GM23338 (cell line): ENCODE measurements at regions not wholly inside any gene's neighbourhood (a gene's known extent, or its start where the extent isn't known, plus 50 kb on each side); places are given as distances from the start of the nearest gene placed in this dataset.

Experiments used
- ATAC-seq: fragments of 200-7000 bp; cut with Tn5 transposase; 3 replicates; pipeline ENCODE4 v1.9.1; 2020
- DNase-seq: peaks from one replicate; pipeline ENCODE4 v3.0.0-alpha.2; 2015; ENCODE audit warnings: low spot score
- H2AFZ ChIP-seq: fragments of 200-600 bp; sonication (generic); 2 replicates; pipeline ENCODE4 v1.8.0; 2016; ENCODE audit warnings: antibody characterized with exemption, mild to moderate bottlenecking, moderate library complexity
- H3F3A ChIP-seq: fragments of 200-600 bp; sonication (generic); replicated peaks from 2 replicates; pipeline ENCODE4 v1.8.0; 2017; ENCODE audit warnings: antibody characterized with exemption, mixed run types, low read depth
- H3K27ac ChIP-seq: fragments of 200-600 bp; sonication (generic); 2 replicates; pipeline ENCODE4 v1.6.1; 2016; ENCODE audit warnings: low read depth
- H3K27me3 ChIP-seq: fragments of 200-600 bp; sonication (generic); 2 replicates; pipeline ENCODE4 v1.8.0; 2016; ENCODE audit warnings: mild to moderate bottlenecking, mixed run types, moderate library complexity; ENCODE audit not compliant: insufficient read depth
- H3K36me3 ChIP-seq: fragments of 200-600 bp; sonication (generic); 2 replicates; pipeline ENCODE4 v1.8.0; 2016; ENCODE audit warnings: mild to moderate bottlenecking; ENCODE audit not compliant: insufficient read depth
- H3K4me1 ChIP-seq: fragments of 200-600 bp; sonication (generic); 2 replicates; pipeline ENCODE4 v1.8.0; 2016; ENCODE audit warnings: mild to moderate bottlenecking, moderate library complexity; ENCODE audit not compliant: insufficient read depth
- H3K4me2 ChIP-seq: fragments of 200-600 bp; sonication (generic); 2 replicates; pipeline ENCODE4 v1.7.1; 2017; ENCODE audit warnings: mixed run types
- H3K4me3 ChIP-seq: fragments of 200-600 bp; sonication (generic); 2 replicates; pipeline ENCODE4 v1.6.1; 2016; ENCODE audit warnings: mixed run types
- H3K79me2 ChIP-seq: fragments of 200-600 bp; sonication (generic); replicated peaks from 2 replicates; pipeline ENCODE4 v1.8.0; 2017; ENCODE audit warnings: mild to moderate bottlenecking; ENCODE audit not compliant: insufficient read depth
- H3K9me2 ChIP-seq: fragments of 200-600 bp; sonication (generic); 2 replicates; pipeline ENCODE4 v1.8.0; 2017; ENCODE audit not compliant: insufficient read depth
- H4K20me1 ChIP-seq: fragments of 200-600 bp; sonication (generic); replicated peaks from 2 replicates; pipeline ENCODE4 v1.8.0; 2017; ENCODE audit warnings: mild to moderate bottlenecking; ENCODE audit not compliant: insufficient read depth
- H3K27ac Mint-ChIP-seq: 2 replicates; pipeline ENCODE4 v1.8.0; 2020; ENCODE audit warnings: inconsistent platforms, mild to moderate bottlenecking, moderate library complexity, mixed read lengths
- H3K27me3 Mint-ChIP-seq: 3 replicates; pipeline ENCODE4 v1.8.0; 2022; ENCODE audit warnings: low read depth, mild to moderate bottlenecking, moderate library complexity, mixed read lengths, inconsistent platforms; ENCODE audit not compliant: insufficient read depth, poor library complexity
- H3K36me3 Mint-ChIP-seq: 3 replicates; pipeline ENCODE4 v1.8.0; 2021; ENCODE audit warnings: low read depth, mild to moderate bottlenecking, inconsistent platforms, moderate library complexity, mixed read lengths
- H3K4me1 Mint-ChIP-seq: 3 replicates; pipeline ENCODE4 v1.8.0; 2020; ENCODE audit warnings: mild to moderate bottlenecking, inconsistent platforms, mixed read lengths
- H3K4me3 Mint-ChIP-seq: 3 replicates; pipeline ENCODE4 v1.8.0; 2021; ENCODE audit warnings: moderate library complexity, mild to moderate bottlenecking, inconsistent platforms, mixed read lengths
- H3K9me3 Mint-ChIP-seq: 3 replicates; pipeline ENCODE4 v1.8.0; 2020; ENCODE audit warnings: moderate library complexity, mild to moderate bottlenecking, inconsistent platforms, mixed read lengths
- CTCF ChIP-seq, 2 experiments: fragments of 200-600 bp in 1 of 2; sonication (generic) in 1 of 2; conservative IDR thresholded peaks; 2 replicates each; pipeline versions ENCODE4 v1.5.1 to v1.6.1; 2016 to 2017; ENCODE audit warnings: antibody characterized with exemption in 2 of 2, low read depth in 2 of 2, mild to moderate bottlenecking in 2 of 2, moderate library complexity in 1 of 2
- EZH2 ChIP-seq: fragments of 200-600 bp; sonication (generic); IDR thresholded peaks from one replicate; pipeline ENCODE4 v1.8.0; 2017; ENCODE audit warnings: antibody characterized with exemption, mild to moderate bottlenecking, low read depth; ENCODE audit not compliant: unreplicated experiment
- EZH2phosphoT487 ChIP-seq: fragments of 200-600 bp; sonication (generic); IDR thresholded peaks from one replicate; pipeline ENCODE4 v1.8.1; 2018; ENCODE audit warnings: antibody characterized with exemption; ENCODE audit not compliant: unreplicated experiment
- JUNB ChIP-seq: IDR thresholded peaks from one replicate; pipeline ENCODE4 v1.6.1; 2016; ENCODE audit warnings: antibody characterized with exemption; ENCODE audit not compliant: unreplicated experiment
- POLR2AphosphoS5 ChIP-seq: IDR thresholded peaks from 2 replicates; pipeline ENCODE4 v1.6.1; 2016; ENCODE audit warnings: antibody characterized with exemption, low read depth
- REST ChIP-seq: IDR thresholded peaks from one replicate; pipeline ENCODE4 v1.6.1; 2018; ENCODE audit warnings: antibody characterized with exemption; ENCODE audit not compliant: unreplicated experiment
- STAT1 ChIP-seq: IDR thresholded peaks from one replicate; pipeline ENCODE4 v1.6.1; 2016; ENCODE audit warnings: antibody characterized with exemption; ENCODE audit not compliant: unreplicated experiment
- TF ChIP-seq, protein P1 (sequence below): IDR thresholded peaks from 2 replicates; pipeline ENCODE4 v1.6.1; 2016; ENCODE audit warnings: antibody characterized with exemption

DNA sequence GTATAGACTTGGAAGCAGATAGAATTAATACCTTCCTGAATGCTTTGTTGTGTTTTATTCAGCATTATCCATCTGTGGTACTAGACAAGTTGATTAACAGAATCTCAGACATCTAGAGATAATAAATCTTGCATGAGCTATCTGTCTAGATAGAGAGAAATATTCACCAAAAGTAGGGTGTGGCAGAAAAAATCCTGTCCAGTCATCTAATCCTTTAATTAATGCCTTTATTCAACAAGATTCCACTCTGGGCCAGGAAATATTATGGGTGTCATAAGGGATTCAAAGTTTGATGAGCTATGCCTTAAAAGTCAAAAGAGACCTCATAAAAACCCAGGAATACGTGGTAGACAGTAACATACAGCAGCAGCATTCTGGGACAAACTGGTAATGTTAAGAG, 601.2 kb downstream of the LMO4 start (continued):
- TF ChIP-seq STAT1, result no peak

DNA sequence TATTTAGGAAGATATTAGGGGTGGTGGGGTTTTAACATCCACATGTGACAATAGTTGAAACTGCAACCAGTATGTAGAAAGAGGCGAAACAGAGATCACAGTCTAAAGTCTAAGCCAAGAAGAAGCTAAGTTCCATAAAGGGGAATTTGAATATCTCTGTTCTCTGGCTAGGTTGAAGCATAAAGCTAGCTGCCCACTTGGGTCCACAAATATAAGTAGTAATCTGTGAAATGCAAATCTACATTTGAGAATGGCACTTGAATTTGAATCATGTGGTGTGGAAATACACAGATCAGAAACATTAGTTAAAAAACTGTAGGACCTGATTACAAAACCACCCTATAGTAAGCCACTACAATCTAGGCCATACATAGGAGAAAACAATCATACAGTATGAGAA, 602.1 kb downstream of the LMO4 start:
- H3K27me3 Mint-ChIP-seq, result no peaks in the 10 kb centered on the region
- Histone ChIP-seq H2AFZ (no peak overlapping the region), H3K9me2 (no peaks in the 10 kb centered on the region), H3K27me3 (no peaks in the 10 kb centered on the region), H3K79me2 (no peaks in the 10 kb centered on the region), H3K36me3 (0 out of 2 replicates have a peak, but pooled peaks cover 4% of the 10 kb centered on the region), H3K4me1 (no peaks in the 10 kb centered on the region), H3K4me3 (no peak overlapping the region), H4K20me1 (no peaks in the 10 kb centered on the region), H3F3A (no peaks in the 10 kb centered on the region), H3K27ac (no peak overlapping the region), H3K4me2 (no peak overlapping the region)
- peaks cover 15% of the 10 kb centered on the region for H3K36me3 Mint-ChIP-seq
- DNase-seq, result no peak
- no peak for ATAC-seq
- no peak for TF ChIP-seq CTCF (conservative IDR thresholded peaks at IDR 0.05; ENCODE audit: low read depth in 2 of 2)
- TF ChIP-seq JUNB, result no peak
- TF ChIP-seq EZH2phosphoT487, result no peak
- no peak for TF ChIP-seq REST
- TF ChIP-seq STAT1, result no peak
- TF ChIP-seq, protein P1, sequence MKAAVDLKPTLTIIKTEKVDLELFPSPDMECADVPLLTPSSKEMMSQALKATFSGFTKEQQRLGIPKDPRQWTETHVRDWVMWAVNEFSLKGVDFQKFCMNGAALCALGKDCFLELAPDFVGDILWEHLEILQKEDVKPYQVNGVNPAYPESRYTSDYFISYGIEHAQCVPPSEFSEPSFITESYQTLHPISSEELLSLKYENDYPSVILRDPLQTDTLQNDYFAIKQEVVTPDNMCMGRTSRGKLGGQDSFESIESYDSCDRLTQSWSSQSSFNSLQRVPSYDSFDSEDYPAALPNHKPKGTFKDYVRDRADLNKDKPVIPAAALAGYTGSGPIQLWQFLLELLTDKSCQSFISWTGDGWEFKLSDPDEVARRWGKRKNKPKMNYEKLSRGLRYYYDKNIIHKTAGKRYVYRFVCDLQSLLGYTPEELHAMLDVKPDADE, result no peak
- no peak for TF ChIP-seq POLR2AphosphoS5
- TF ChIP-seq EZH2, result no peak
- no peaks in the 10 kb centered on the region for H3K4me1 Mint-ChIP-seq
- H3K4me3 Mint-ChIP-seq, result no peak overlapping the region
- H3K27ac Mint-ChIP-seq, result no peak overlapping the region
- H3K9me3 Mint-ChIP-seq, result peaks cover 18% of the 10 kb centered on the region
